RWPE2 (cell line): ENCODE measurements at regions not wholly inside any gene's neighbourhood (a gene's known extent, or its start where the extent isn't known, plus 50 kb on each side); places are given as distances from the start of the nearest gene placed in this dataset.

Experiments used
- ATAC-seq: fragments of 200-7000 bp; cut with Tn5 transposase; 3 replicates; pipeline ENCODE4 v1.9.1; 2021; ENCODE audit warnings: low read depth
- DNase-seq: peaks from one replicate; pipeline ENCODE4 v3.0.0-alpha.2; 2020; ENCODE audit warnings: low spot score
- H3K27ac ChIP-seq: fragments of 450-650 bp; 2 replicates; pipeline ENCODE4 v1.5.1; 2017; ENCODE audit warnings: mild to moderate bottlenecking; ENCODE audit not compliant: poor library complexity, severe bottlenecking
- H3K27me3 ChIP-seq: fragments of 250-450 bp; sonication (Bioruptor Pico); 2 replicates; pipeline ENCODE4 v1.5.1; 2021; ENCODE audit warnings: mild to moderate bottlenecking, moderate library complexity; ENCODE audit not compliant: insufficient read depth, poor library complexity, severe bottlenecking
- H3K36me3 ChIP-seq: fragments of 250-450 bp; sonication (Bioruptor Pico); 2 replicates; pipeline ENCODE4 v1.5.1; 2020; ENCODE audit warnings: low read depth, mild to moderate bottlenecking, moderate library complexity
- H3K4me1 ChIP-seq: fragments of 250-450 bp; sonication (Bioruptor Pico); 2 replicates; pipeline ENCODE4 v1.5.1; 2021; ENCODE audit warnings: mild to moderate bottlenecking, moderate library complexity; ENCODE audit not compliant: insufficient read depth, poor library complexity, severe bottlenecking
- H3K4me3 ChIP-seq: fragments of 250-450 bp; sonication (Bioruptor Pico); 2 replicates; pipeline ENCODE4 v1.5.1; 2021; ENCODE audit warnings: mild to moderate bottlenecking, moderate library complexity; ENCODE audit not compliant: severe bottlenecking
- H3K9me3 ChIP-seq: fragments of 250-450 bp; sonication (Bioruptor Pico); 2 replicates; pipeline ENCODE4 v1.5.1; 2021; ENCODE audit warnings: mild to moderate bottlenecking, moderate library complexity; ENCODE audit not compliant: severe bottlenecking
- CTCF ChIP-seq: fragments of 450-650 bp; IDR thresholded peaks from one replicate; pipeline ENCODE4 v1.5.1; 2017; ENCODE audit warnings: mild to moderate bottlenecking, moderate library complexity; ENCODE audit not compliant: poor library complexity, severe bottlenecking

GRCh38 chr15:37819191-37819590 lies 115.2 kb upstream of the TMCO5A start:
- TF ChIP-seq CTCF, result no peak
- peak; percentile 36; the same call in 1 of the 3 replicates for ATAC-seq
- H3K27me3 ChIP-seq, result peaks cover 13% of the 10 kb centered on the region
- H3K27ac ChIP-seq, result no peak overlapping the region
- DNase-seq, result no peak
- no peaks in the 10 kb centered on the region for H3K36me3 ChIP-seq
- H3K4me1 ChIP-seq, result no peaks in the 10 kb centered on the region
- H3K9me3 ChIP-seq, result no peaks in the 10 kb centered on the region
- no peak overlapping the region for H3K4me3 ChIP-seq

GRCh38 chr15:37820380-37821128 lies 113.9 kb upstream of the TMCO5A start:
- ATAC-seq (no peak), DNase-seq (no peak)
- H3K27ac ChIP-seq, result no peak overlapping the region
- no peak for TF ChIP-seq CTCF
- no peaks in the 10 kb centered on the region for H3K36me3 ChIP-seq
- no peaks in the 10 kb centered on the region for H3K4me1 ChIP-seq
- H3K27me3 ChIP-seq, result peaks cover 12% of the 10 kb centered on the region
- H3K4me3 ChIP-seq, result no peak overlapping the region
- no peaks in the 10 kb centered on the region for H3K9me3 ChIP-seq

GRCh38 chr15:37823601-37824275 lies 110.7 kb upstream of the TMCO5A start:
- Histone ChIP-seq H3K4me1 (no peaks in the 10 kb centered on the region), H3K9me3 (no peaks in the 10 kb centered on the region), H3K4me3 (no peak overlapping the region), H3K27ac (no peak overlapping the region), H3K36me3 (no peaks in the 10 kb centered on the region), H3K27me3 (peaks cover 21% of the 10 kb centered on the region)
- DNase-seq, result no peak
- no peak for ATAC-seq
- no peak for TF ChIP-seq CTCF

- H3K9me3 ChIP-seq, result no peaks in the 10 kb centered on the region
- H3K4me1 ChIP-seq, result no peaks in the 10 kb centered on the region
- ATAC-seq (peak; percentile 100), DNase-seq (peak; percentile 78)
- H3K27ac ChIP-seq, result no peak overlapping the region
- peak; percentile 33 for TF ChIP-seq CTCF
- H3K27me3 ChIP-seq, result peaks cover 25% of the 10 kb centered on the region
- H3K4me3 ChIP-seq, result no peak overlapping the region
- H3K36me3 ChIP-seq, result no peaks in the 10 kb centered on the region
Measured at GRCh38 chr15:37824717-37825382, 109.6 kb upstream of the TMCO5A start.
